SK-N-SH (cell line): ENCODE measurements at regions not wholly inside any gene's neighbourhood (a gene's known extent, or its start where the extent isn't known, plus 50 kb on each side); places are given as distances from the start of the nearest gene placed in this dataset.

Source experiments
- FOSL2 ChIP-seq: IDR thresholded peaks from 2 replicates; pipeline ENCODE4 v1.4.0; 2012; ENCODE audit warnings: low read depth, mild to moderate bottlenecking, moderate library complexity, borderline replicate concordance
- SIN3A ChIP-seq: IDR thresholded peaks from 2 replicates; pipeline ENCODE4 v1.6.1; 2012; ENCODE audit warnings: low read depth, mild to moderate bottlenecking, low read length, moderate library complexity, borderline replicate concordance
- TF ChIP-seq, protein P1 (sequence below): fragments of 200-600 bp; sonication (generic); IDR thresholded peaks from 2 replicates; pipeline ENCODE4 v1.6.1; 2017; ENCODE audit warnings: antibody characterized with exemption, mild to moderate bottlenecking, moderate library complexity

DNA sequence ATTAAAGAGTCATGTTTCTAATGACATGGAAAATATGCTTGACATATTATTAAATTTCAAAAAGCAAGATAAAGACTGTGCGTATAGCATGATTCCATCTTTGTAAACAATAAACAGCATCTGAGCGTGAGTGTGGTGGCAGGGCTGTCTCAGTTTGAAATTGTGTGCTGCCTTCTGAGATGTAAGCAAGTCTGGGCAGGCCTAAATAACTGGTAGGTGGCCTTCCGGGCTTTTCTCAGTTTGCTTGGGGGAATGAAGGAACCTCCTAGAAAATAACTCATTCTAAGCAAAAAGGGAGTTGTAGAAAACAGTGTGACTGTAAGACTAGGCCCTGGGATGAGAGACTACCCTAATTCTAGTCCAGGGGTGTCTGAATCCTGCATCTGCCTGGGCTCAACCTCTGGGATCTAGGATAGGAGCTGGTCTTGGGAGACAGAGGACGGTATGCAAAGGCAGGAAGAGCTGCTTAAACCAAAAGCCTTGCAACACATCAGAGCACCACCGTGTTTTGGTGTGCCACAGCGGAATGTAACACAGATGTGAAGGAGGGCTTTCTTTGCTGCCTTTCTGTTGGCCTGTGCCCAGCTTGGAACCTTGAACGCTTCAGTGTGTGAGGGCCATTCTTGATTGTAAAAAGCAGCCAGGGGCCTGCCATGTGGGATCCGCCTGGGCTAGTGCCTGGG, 63.5 kb upstream of the L3MBTL3 start:
- TF ChIP-seq, protein P1, sequence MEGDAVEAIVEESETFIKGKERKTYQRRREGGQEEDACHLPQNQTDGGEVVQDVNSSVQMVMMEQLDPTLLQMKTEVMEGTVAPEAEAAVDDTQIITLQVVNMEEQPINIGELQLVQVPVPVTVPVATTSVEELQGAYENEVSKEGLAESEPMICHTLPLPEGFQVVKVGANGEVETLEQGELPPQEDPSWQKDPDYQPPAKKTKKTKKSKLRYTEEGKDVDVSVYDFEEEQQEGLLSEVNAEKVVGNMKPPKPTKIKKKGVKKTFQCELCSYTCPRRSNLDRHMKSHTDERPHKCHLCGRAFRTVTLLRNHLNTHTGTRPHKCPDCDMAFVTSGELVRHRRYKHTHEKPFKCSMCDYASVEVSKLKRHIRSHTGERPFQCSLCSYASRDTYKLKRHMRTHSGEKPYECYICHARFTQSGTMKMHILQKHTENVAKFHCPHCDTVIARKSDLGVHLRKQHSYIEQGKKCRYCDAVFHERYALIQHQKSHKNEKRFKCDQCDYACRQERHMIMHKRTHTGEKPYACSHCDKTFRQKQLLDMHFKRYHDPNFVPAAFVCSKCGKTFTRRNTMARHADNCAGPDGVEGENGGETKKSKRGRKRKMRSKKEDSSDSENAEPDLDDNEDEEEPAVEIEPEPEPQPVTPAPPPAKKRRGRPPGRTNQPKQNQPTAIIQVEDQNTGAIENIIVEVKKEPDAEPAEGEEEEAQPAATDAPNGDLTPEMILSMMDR: no peak
- TF ChIP-seq FOSL2 (no peak), SIN3A (no peak)
